ENCODE measurements at regions not wholly inside any gene's neighbourhood (a gene's known extent, or its start where the extent isn't known, plus 50 kb on each side); places are given as distances from the start of the nearest gene placed in this dataset.

DNA sequence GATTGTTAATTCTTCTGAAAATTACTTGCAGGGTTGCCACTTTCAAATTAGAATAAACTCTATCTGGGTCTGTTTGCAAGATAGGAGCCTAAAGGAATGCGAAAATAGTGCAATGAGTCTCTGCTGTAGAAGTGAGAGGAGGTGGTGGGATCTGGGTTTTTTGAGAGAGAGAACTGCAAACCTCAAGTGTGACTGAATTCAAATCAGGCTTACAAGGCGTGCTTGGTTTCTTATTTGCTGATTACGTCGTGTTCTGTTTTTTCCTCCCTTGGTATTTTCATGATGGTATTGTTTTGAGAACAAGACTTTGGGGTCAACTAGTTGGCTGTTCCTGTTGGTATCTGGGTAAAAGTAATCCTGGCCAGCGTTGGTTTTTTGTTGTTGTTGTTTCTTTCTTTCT, 490.9 kb upstream of the CFAP20DC start:
- TF ChIP-seq TAF1 (IDR thresholded peaks at IDR 0.05; ENCODE audit: low read depth, low read length) (no peak), POLR2A (IDR thresholded peaks at IDR 0.05; ENCODE audit: low read depth, low read length) (no peak), SPI1 (IDR thresholded peaks at IDR 0.05; ENCODE audit: low read depth, low read length) (peak; percentile 27; the same call in 1 of the 2 replicates), PAX5 (IDR thresholded peaks at IDR 0.05; ENCODE audit: insufficient read depth, low read length, severe bottlenecking) (no peak)
- DNase-seq (ENCODE audit: insufficient read length, low spot score): no peak
- FAIRE-seq: peak; percentile 47

DNA sequence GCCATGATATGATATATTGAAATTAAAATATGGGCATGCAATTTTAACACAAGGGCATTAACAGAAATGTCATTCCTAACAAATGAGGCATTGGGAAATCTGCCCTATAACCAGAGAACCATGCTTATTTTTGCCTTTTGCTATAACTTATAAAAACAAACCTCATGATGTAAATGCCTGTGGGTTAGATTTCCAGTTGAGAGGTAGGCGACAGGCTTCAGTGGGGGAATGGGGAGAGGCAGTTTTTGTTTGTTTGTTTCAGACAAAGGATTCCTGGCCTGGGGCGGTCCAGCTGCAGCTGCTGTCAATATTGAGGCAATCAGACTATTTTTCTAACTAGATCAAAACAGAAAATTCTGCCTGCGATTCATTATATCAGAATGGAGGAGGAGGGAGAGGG, 490.4 kb upstream of the CFAP20DC start:
- TF ChIP-seq PAX5 (IDR thresholded peaks at IDR 0.05; ENCODE audit: insufficient read depth, low read length, severe bottlenecking) (no peak), POLR2AphosphoS5 (IDR thresholded peaks at IDR 0.05; ENCODE audit: low read depth, low read length) (no peak), POU2F2 (IDR thresholded peaks at IDR 0.05; ENCODE audit: low read depth, low read length) (no peak), POLR2A (IDR thresholded peaks at IDR 0.05; ENCODE audit: low read depth, low read length) (no peak), SPI1 (IDR thresholded peaks at IDR 0.05; ENCODE audit: low read depth, low read length) (no peak), TAF1 (IDR thresholded peaks at IDR 0.05; ENCODE audit: low read depth, low read length) (no peak)
- FAIRE-seq (no peak), DNase-seq (ENCODE audit: insufficient read length, low spot score) (no peak)

DNA sequence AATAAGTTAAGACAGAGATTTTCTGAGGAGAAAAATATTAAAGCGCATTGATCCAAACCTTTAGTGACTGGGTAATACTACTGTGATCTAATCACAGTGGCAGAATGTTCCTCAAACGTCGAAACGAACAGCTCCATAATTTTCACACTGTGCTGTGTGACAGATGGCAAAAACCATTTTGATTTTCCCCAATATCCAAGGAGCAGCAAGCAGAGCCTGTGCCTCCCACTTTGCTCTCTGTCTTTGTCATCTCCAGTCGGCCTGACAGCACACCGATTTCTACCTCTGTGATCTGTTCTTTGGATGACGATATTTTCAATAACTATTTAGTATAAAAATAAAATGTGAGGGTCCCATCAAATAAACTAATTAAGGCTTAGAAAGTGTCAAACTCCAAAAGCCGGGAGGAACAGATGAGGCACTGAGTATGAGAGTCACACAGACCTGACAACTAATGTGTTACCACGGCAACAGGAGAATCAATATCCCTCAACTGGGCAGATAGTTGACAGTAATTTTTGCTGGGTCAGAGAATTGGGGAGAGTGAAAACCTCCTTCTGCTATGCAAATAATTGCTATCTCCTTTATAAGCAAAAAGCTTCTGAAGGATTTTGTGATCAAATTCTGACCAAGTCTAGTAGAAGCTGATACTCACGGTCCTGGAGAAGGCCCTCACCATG, 489.1 kb upstream of the CFAP20DC start:
- TF ChIP-seq TAF1 (IDR thresholded peaks at IDR 0.05; ENCODE audit: low read depth, low read length) (no peak), POU2F2 (IDR thresholded peaks at IDR 0.05; ENCODE audit: low read depth, low read length) (no peak), PAX5 (IDR thresholded peaks at IDR 0.05; ENCODE audit: insufficient read depth, low read length, severe bottlenecking) (no peak), POLR2AphosphoS5 (IDR thresholded peaks at IDR 0.05; ENCODE audit: low read depth, low read length) (no peak), SPI1 (IDR thresholded peaks at IDR 0.05; ENCODE audit: low read depth, low read length) (no peak), POLR2A (IDR thresholded peaks at IDR 0.05; ENCODE audit: low read depth, low read length) (no peak)
- no peak for FAIRE-seq
- DNase-seq (ENCODE audit: insufficient read length, low spot score): no peak

DNA sequence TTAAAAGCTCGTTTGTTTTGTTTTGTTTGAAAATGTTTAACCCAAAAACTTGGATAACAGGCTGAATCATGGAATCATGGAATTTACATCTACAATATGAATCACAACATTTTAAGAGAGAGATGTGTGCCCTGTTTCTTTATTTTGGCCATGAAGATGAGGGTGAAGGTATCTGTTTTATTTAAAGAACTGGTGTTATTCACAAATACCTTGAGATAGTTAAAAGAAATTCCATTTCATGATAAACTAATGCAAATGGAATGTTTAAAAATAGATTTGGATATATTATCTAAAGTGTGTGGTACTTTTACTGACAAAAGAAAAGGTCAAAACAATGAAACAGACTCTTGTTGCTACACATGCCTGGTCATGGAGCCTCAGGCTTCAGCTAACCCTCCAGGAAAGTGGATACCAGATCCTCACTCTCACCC, 486.0 kb upstream of the CFAP20DC start:
- FAIRE-seq: no peak
- TF ChIP-seq POU2F2 (IDR thresholded peaks at IDR 0.05; ENCODE audit: low read depth, low read length) (no peak), TAF1 (IDR thresholded peaks at IDR 0.05; ENCODE audit: low read depth, low read length) (no peak), POLR2AphosphoS5 (IDR thresholded peaks at IDR 0.05; ENCODE audit: low read depth, low read length) (no peak), PAX5 (IDR thresholded peaks at IDR 0.05; ENCODE audit: insufficient read depth, low read length, severe bottlenecking) (no peak)
- DNase-seq (ENCODE audit: insufficient read length, low spot score): no peak

DNA sequence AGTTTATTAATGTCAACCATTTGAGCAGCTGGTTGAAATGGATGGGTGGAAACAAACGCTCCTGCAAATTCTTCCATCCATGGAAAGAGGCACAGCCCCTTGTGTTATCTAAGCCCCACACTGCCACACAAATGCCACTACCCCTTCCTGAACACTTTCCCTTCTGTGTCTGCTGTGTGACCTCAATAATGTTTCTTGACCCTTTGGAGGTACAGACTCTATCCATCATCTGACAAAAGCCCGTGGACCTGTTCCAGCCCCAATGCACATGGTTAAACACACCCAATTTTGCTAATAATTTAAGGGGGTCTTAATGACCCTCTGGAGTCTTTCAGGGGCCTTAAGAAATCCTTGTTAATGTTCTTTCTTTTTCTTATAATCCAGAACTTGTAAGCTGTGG, 482.2 kb upstream of the CFAP20DC start:
- DNase-seq (ENCODE audit: insufficient read length, low spot score): no peak

DNA sequence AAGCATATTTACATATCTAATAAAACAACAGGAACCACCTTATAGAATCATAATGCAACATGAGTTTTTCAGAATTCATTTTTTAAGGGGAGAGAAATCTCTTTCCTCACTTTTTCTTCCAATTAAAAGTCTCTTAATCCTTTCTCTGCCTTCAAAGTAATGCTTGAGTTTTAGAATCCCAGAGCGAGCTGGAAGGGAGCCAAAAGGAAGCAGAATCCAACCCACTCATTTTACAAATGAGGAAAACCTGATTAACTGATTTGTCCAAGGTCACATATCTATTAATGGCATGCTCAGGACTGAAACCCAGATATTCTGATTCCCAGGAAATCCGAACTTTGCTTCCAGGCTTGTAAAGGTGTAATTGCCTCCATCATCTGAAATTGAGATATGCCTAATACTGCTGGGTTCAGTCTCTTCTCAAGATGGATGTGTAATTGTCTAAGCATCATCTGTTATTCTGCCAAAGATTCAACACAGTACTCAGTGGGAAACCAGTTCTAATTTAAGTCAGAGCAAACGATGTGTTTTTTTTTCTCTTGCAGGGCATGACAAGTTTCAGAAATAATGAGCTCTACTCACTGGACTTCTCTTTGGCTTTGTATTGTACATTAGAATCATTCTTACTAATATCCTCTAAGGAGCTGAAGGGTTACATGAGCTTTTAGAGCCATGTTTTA, 481.4 kb upstream of the CFAP20DC start:
- TF ChIP-seq POLR2A (IDR thresholded peaks at IDR 0.05; ENCODE audit: low read depth, low read length): no peak
- TF ChIP-seq TAF1 (IDR thresholded peaks at IDR 0.05; ENCODE audit: low read depth, low read length): no peak
- TF ChIP-seq PAX5 (IDR thresholded peaks at IDR 0.05; ENCODE audit: insufficient read depth, low read length, severe bottlenecking): no peak
- no peak for TF ChIP-seq SPI1 (IDR thresholded peaks at IDR 0.05; ENCODE audit: low read depth, low read length)
- TF ChIP-seq POU2F2 (IDR thresholded peaks at IDR 0.05; ENCODE audit: low read depth, low read length): no peak
- TF ChIP-seq POLR2AphosphoS5 (IDR thresholded peaks at IDR 0.05; ENCODE audit: low read depth, low read length): no peak
- DNase-seq (ENCODE audit: insufficient read length, low spot score) (no peak), FAIRE-seq (no peak)

More for the DNA sequence above, 482.2 kb upstream of the CFAP20DC start:
- TF ChIP-seq POLR2A (IDR thresholded peaks at IDR 0.05; ENCODE audit: low read depth, low read length): no peak
- no peak for TF ChIP-seq TAF1 (IDR thresholded peaks at IDR 0.05; ENCODE audit: low read depth, low read length)
- TF ChIP-seq POLR2AphosphoS5 (IDR thresholded peaks at IDR 0.05; ENCODE audit: low read depth, low read length): no peak
- no peak for TF ChIP-seq SPI1 (IDR thresholded peaks at IDR 0.05; ENCODE audit: low read depth, low read length)
- no peak for TF ChIP-seq POU2F2 (IDR thresholded peaks at IDR 0.05; ENCODE audit: low read depth, low read length)
- no peak for TF ChIP-seq PAX5 (IDR thresholded peaks at IDR 0.05; ENCODE audit: insufficient read depth, low read length, severe bottlenecking)
- FAIRE-seq: no peak

DNA sequence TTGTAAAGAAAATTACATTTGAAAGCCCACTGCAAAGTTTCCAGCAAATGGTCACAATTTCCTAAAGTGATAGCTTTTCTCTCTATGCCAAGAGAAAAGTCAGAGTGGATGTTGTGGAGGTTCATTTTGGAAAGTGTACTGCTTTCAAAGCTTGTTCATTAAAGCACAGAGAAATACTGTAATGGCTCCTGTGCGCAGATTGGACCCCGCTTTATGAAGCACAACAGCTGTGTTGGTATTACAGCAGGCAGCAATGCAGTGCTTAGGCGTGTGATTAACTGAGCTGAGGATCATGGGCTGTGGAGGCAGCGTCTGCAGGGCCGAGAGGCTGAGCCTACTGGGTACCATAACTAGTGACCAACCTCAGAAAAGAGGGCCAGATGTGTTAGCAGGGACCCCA, 478.4 kb upstream of the CFAP20DC start:
- no peak for TF ChIP-seq SPI1 (IDR thresholded peaks at IDR 0.05; ENCODE audit: low read depth, low read length)
- no peak for TF ChIP-seq POLR2AphosphoS5 (IDR thresholded peaks at IDR 0.05; ENCODE audit: low read depth, low read length)
- no peak for TF ChIP-seq TAF1 (IDR thresholded peaks at IDR 0.05; ENCODE audit: low read depth, low read length)
- no peak for TF ChIP-seq PAX5 (IDR thresholded peaks at IDR 0.05; ENCODE audit: insufficient read depth, low read length, severe bottlenecking)
- no peak for TF ChIP-seq POLR2A (IDR thresholded peaks at IDR 0.05; ENCODE audit: low read depth, low read length)
- no peak for TF ChIP-seq POU2F2 (IDR thresholded peaks at IDR 0.05; ENCODE audit: low read depth, low read length)
- DNase-seq (ENCODE audit: insufficient read length, low spot score) (no peak), FAIRE-seq (no peak)

DNA sequence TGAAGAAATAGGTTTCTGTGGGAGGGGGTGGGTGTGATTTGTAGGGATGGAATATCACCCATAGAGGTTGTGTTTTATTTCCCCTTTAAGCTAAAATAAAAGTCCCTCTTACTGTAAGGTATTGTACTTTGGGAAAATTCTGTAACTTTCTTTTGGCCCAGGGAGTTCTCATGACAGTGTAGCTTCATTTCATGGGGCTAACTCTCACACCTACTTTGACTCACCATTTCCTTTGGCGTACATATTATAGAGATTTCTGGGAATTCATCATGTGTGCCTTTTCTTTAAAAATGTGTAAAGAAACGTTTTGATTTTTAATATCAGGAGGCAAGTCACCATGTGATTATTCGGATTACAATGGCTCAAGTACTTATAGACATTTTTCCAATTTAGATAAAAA, 477.7 kb upstream of the CFAP20DC start:
- FAIRE-seq (no peak), DNase-seq (ENCODE audit: insufficient read length, low spot score) (no peak)
- TF ChIP-seq TAF1 (IDR thresholded peaks at IDR 0.05; ENCODE audit: low read depth, low read length) (no peak), PAX5 (IDR thresholded peaks at IDR 0.05; ENCODE audit: insufficient read depth, low read length, severe bottlenecking) (no peak), POLR2AphosphoS5 (IDR thresholded peaks at IDR 0.05; ENCODE audit: low read depth, low read length) (no peak), POU2F2 (IDR thresholded peaks at IDR 0.05; ENCODE audit: low read depth, low read length) (no peak), SPI1 (IDR thresholded peaks at IDR 0.05; ENCODE audit: low read depth, low read length) (no peak), POLR2A (IDR thresholded peaks at IDR 0.05; ENCODE audit: low read depth, low read length) (no peak)

DNA sequence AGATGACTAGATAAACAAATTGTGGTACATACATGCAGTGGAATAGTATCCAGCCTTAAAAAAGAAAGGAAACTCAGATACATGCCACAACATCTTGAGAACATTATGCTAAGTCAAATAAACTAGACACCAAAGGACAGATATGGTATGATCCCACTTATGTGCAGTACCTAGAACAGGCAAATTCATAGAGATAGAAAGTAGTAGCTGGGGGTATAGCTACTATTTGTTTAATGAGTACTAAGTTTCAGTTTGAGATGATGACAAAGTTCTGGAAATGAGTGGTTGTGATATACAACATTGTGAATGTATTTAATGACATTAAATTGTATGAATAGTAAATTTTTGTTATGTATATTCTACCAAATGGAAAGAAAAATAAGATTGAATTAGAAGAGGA, 477.2 kb upstream of the CFAP20DC start:
- FAIRE-seq (peak; percentile 28), DNase-seq (ENCODE audit: insufficient read length, low spot score) (no peak)
- TF ChIP-seq PAX5 (IDR thresholded peaks at IDR 0.05; ENCODE audit: insufficient read depth, low read length, severe bottlenecking): no peak
- no peak for TF ChIP-seq TAF1 (IDR thresholded peaks at IDR 0.05; ENCODE audit: low read depth, low read length)
- TF ChIP-seq POLR2AphosphoS5 (IDR thresholded peaks at IDR 0.05; ENCODE audit: low read depth, low read length): no peak
- no peak for TF ChIP-seq SPI1 (IDR thresholded peaks at IDR 0.05; ENCODE audit: low read depth, low read length)
- no peak for TF ChIP-seq POU2F2 (IDR thresholded peaks at IDR 0.05; ENCODE audit: low read depth, low read length)
- TF ChIP-seq POLR2A (IDR thresholded peaks at IDR 0.05; ENCODE audit: low read depth, low read length): no peak

Measured in GM12891 (cell line).